HEK293 (cell line): ENCODE measurements at regions not wholly inside any gene's neighbourhood (a gene's known extent, or its start where the extent isn't known, plus 50 kb on each side); places are given as distances from the start of the nearest gene placed in this dataset.

Experiments
- CTCF ChIA-PET: fragments of 350-600 bp; formaldehyde crosslinking; extraction: SDS; loops from one replicate; lab custom pipeline; 2021; ENCODE audit warnings: antibody characterized with exemption; lab: Yijun Ruan, JAX
- POLR2A ChIA-PET: fragments of 300-600 bp; formaldehyde crosslinking; extraction: SDS; loops from one replicate; lab custom pipeline; 2020; ENCODE audit warnings: antibody characterized with exemption, inconsistent platforms; lab: Yijun Ruan, JAX
- H3K27ac ChIP-seq: fragments of 200-500 bp; sonication (Bioruptor generic); 2 replicates; pipeline ENCODE4 v1.5.1; 2014; ENCODE audit warnings: low read depth, low read length, control low read depth, inconsistent platforms; ENCODE audit errors: extremely low read depth
- H3K36me3 ChIP-seq, 2 experiments: fragments of 200-500 bp in 1 of 2; sonication (Bioruptor generic) in 1 of 2; 1 replicate in 1 of 2; 2 replicates in 1 of 2; pipeline ENCODE4 v1.5.1; 2014 to 2017; ENCODE audit warnings: inconsistent platforms in 2 of 2, low read length in 2 of 2; ENCODE audit not compliant: control insufficient read depth in 2 of 2, insufficient read depth in 1 of 2
- H3K4me1 ChIP-seq: fragments of 200-500 bp; sonication (Bioruptor generic); 2 replicates; pipeline ENCODE4 v1.5.1; 2014; ENCODE audit warnings: mild to moderate bottlenecking, low read length, inconsistent platforms; ENCODE audit not compliant: control insufficient read depth, insufficient read depth
- H3K4me3 ChIP-seq: 2 replicates; pipeline ENCODE4 v1.5.1; 2011; ENCODE audit warnings: low read depth, mild to moderate bottlenecking, control low read depth, low read length, moderate library complexity
- H3K9me3 ChIP-seq: fragments of 200-500 bp; sonication (Bioruptor generic); 2 replicates; pipeline ENCODE4 v1.5.1; 2014; ENCODE audit warnings: low read depth, low read length, inconsistent platforms; ENCODE audit not compliant: control insufficient read depth, insufficient read depth
- GFI1B ChIP-seq: fragments of 450-650 bp; formaldehyde crosslinking; IDR thresholded peaks from 2 replicates; pipeline ENCODE4 v1.5.1; 2016; ENCODE audit warnings: missing biosample characterization, missing genetic modification characterization
- GLIS1 ChIP-seq: fragments of 450-650 bp; formaldehyde crosslinking; IDR thresholded peaks from 2 replicates; pipeline ENCODE4 v1.5.1; 2016; ENCODE audit warnings: missing biosample characterization, missing genetic modification characterization
- GLIS2 ChIP-seq: fragments of 450-650 bp; formaldehyde crosslinking; IDR thresholded peaks from 2 replicates; pipeline ENCODE4 v1.5.1; 2016; ENCODE audit warnings: missing biosample characterization, missing genetic modification characterization
- HOXC10 ChIP-seq: sonication (generic); formaldehyde crosslinking; IDR thresholded peaks from 2 replicates; pipeline ENCODE4 v1.8.1; 2023; ENCODE audit warnings: mild to moderate bottlenecking, missing genetic modification reagents
- MEIS1 ChIP-seq: sonication (generic); formaldehyde crosslinking; IDR thresholded peaks from 2 replicates; pipeline ENCODE4 v1.8.1; 2022; ENCODE audit warnings: missing genetic modification reagents, mild to moderate bottlenecking, borderline replicate concordance
- OVOL3 ChIP-seq: fragments of 450-650 bp; formaldehyde crosslinking; IDR thresholded peaks from 2 replicates; pipeline ENCODE4 v1.5.1; 2016; ENCODE audit warnings: missing biosample characterization, missing genetic modification characterization
- SP7 ChIP-seq: fragments of 450-650 bp; formaldehyde crosslinking; IDR thresholded peaks from 2 replicates; pipeline ENCODE4 v1.5.1; 2016; ENCODE audit warnings: missing biosample characterization, missing genetic modification characterization
- ZBTB1 ChIP-seq: fragments of 450-650 bp; formaldehyde crosslinking; IDR thresholded peaks from 2 replicates; pipeline ENCODE4 v1.5.1; 2016; ENCODE audit warnings: missing biosample characterization, missing genetic modification characterization
- ZBTB10 ChIP-seq: fragments of 450-650 bp; formaldehyde crosslinking; IDR thresholded peaks from 2 replicates; pipeline ENCODE4 v1.5.1; 2016; ENCODE audit warnings: missing biosample characterization, missing genetic modification characterization
- ZBTB20 ChIP-seq: fragments of 450-650 bp; formaldehyde crosslinking; IDR thresholded peaks from 2 replicates; pipeline ENCODE4 v1.5.1; 2016; ENCODE audit warnings: missing biosample characterization, missing genetic modification characterization
- ZFP3 ChIP-seq: fragments of 450-650 bp; formaldehyde crosslinking; IDR thresholded peaks from 2 replicates; pipeline ENCODE4 v1.5.1; 2016; ENCODE audit warnings: low read depth, missing biosample characterization, missing genetic modification characterization
- ZFP37 ChIP-seq: fragments of 450-650 bp; formaldehyde crosslinking; IDR thresholded peaks from 2 replicates; pipeline ENCODE4 v1.5.1; 2016; ENCODE audit warnings: missing biosample characterization, missing genetic modification characterization
- ZIC2 ChIP-seq: fragments of 450-650 bp; formaldehyde crosslinking; IDR thresholded peaks from 2 replicates; pipeline ENCODE4 v1.5.1; 2016; ENCODE audit warnings: missing biosample characterization, missing genetic modification characterization
- ZNF175 ChIP-seq: fragments of 450-650 bp; formaldehyde crosslinking; IDR thresholded peaks from 2 replicates; pipeline ENCODE4 v1.5.1; 2016; ENCODE audit warnings: missing biosample characterization, missing genetic modification characterization
- ZNF221 ChIP-seq: fragments of 450-650 bp; formaldehyde crosslinking; IDR thresholded peaks from 2 replicates; pipeline ENCODE4 v1.5.1; 2017; ENCODE audit warnings: missing biosample characterization, missing genetic modification characterization, borderline replicate concordance
- ZNF280C ChIP-seq: fragments of 450-650 bp; formaldehyde crosslinking; IDR thresholded peaks from 2 replicates; pipeline ENCODE4 v1.5.1; 2016; ENCODE audit warnings: missing biosample characterization, missing genetic modification characterization
- ZNF404 ChIP-seq: fragments of 450-650 bp; formaldehyde crosslinking; IDR thresholded peaks from 2 replicates; pipeline ENCODE4 v1.5.1; 2017; ENCODE audit warnings: missing biosample characterization, missing genetic modification characterization
- ZNF423 ChIP-seq: fragments of 450-650 bp; formaldehyde crosslinking; IDR thresholded peaks from 2 replicates; pipeline ENCODE4 v1.5.1; 2016; ENCODE audit warnings: missing biosample characterization, missing genetic modification characterization
- ZNF513 ChIP-seq: fragments of 450-650 bp; IDR thresholded peaks from 2 replicates; pipeline ENCODE4 v1.5.1; 2018; ENCODE audit warnings: missing biosample characterization, missing genetic modification characterization
- ZNF529 ChIP-seq: fragments of 450-650 bp; formaldehyde crosslinking; IDR thresholded peaks from 2 replicates; pipeline ENCODE4 v1.5.1; 2017; ENCODE audit warnings: missing genetic modification characterization, missing biosample characterization; ENCODE audit not compliant: insufficient replicate concordance
- ZNF530 ChIP-seq: fragments of 450-650 bp; formaldehyde crosslinking; IDR thresholded peaks from 2 replicates; pipeline ENCODE4 v1.5.1; 2016; ENCODE audit warnings: low read depth, missing biosample characterization, missing genetic modification characterization
- ZNF560 ChIP-seq: fragments of 450-650 bp; formaldehyde crosslinking; IDR thresholded peaks from 2 replicates; pipeline ENCODE4 v1.5.1; 2017; ENCODE audit warnings: missing biosample characterization, missing genetic modification characterization, borderline replicate concordance
- ZNF571 ChIP-seq: fragments of 450-650 bp; formaldehyde crosslinking; IDR thresholded peaks from 2 replicates; pipeline ENCODE4 v1.5.0; 2017; ENCODE audit warnings: missing biosample characterization, missing genetic modification characterization
- ZNF596 ChIP-seq: fragments of 450-650 bp; IDR thresholded peaks from 2 replicates; pipeline ENCODE4 v1.5.0; 2018; ENCODE audit warnings: missing biosample characterization, mild to moderate bottlenecking, missing genetic modification characterization, moderate library complexity
- ZNF654 ChIP-seq: fragments of 450-650 bp; formaldehyde crosslinking; IDR thresholded peaks from 2 replicates; pipeline ENCODE4 v1.5.1; 2016; ENCODE audit warnings: low read depth, missing biosample characterization, missing genetic modification characterization
- ZNF76 ChIP-seq: fragments of 450-650 bp; formaldehyde crosslinking; IDR thresholded peaks from 2 replicates; pipeline ENCODE4; 2016; ENCODE audit warnings: low read depth, missing biosample characterization, missing genetic modification characterization, borderline replicate concordance
- ZSCAN4 ChIP-seq: fragments of 450-650 bp; formaldehyde crosslinking; IDR thresholded peaks from 2 replicates; pipeline ENCODE4 v1.5.1; 2017; ENCODE audit warnings: missing biosample characterization, missing genetic modification characterization

GRCh38 chr5:84602371-84602771, 217.7 kb upstream of the EDIL3 start (continued):
- TF ChIP-seq ZNF513 (no peak), ZBTB10 (tag by site-specific recombination) (no peak), OVOL3 (no peak), GFI1B (tag by site-specific recombination) (no peak), HOXC10 (CRISPR knock-in tag) (no peak)
- TF ChIP-seq, all 188 proteins: peak for 0

GRCh38 chr5:84599964-84600363, 215.3 kb upstream of the EDIL3 start:
- Histone ChIP-seq H3K4me1 (no peaks in the 10 kb centered on the region), H3K36me3 (no peaks in the 10 kb centered on the region), H3K4me3 (no peak overlapping the region), H3K9me3 (no peaks in the 10 kb centered on the region), H3K27ac (no peak overlapping the region)
- ChIA-PET POLR2A (interaction anchor here (0.5 kb wide), 1 partner anchor 143 kb away, joined by 4 read pairs; no protein-coding TSS in a partner anchor), CTCF (no interaction called here)
- TF ChIP-seq ZNF596 (tag by site-specific recombination) (no peak), MEIS1 (CRISPR knock-in tag) (no peak)

GRCh38 chr5:84597904-84598303, 213.2 kb upstream of the EDIL3 start:
- H3K4me3 ChIP-seq: no peak overlapping the region
- CTCF ChIA-PET: no interaction called here
- H3K4me1 ChIP-seq: no peaks in the 10 kb centered on the region
- POLR2A ChIA-PET: no interaction called here
- no peaks in the 10 kb centered on the region for H3K9me3 ChIP-seq
- TF ChIP-seq ZFP3 (tag by site-specific recombination): no peak
- no peak for TF ChIP-seq ZNF76 (tag by site-specific recombination)
- no peak for TF ChIP-seq ZSCAN4 (tag by site-specific recombination)
- TF ChIP-seq ZFP37 (tag by site-specific recombination): no peak
- TF ChIP-seq ZBTB1 (tag by site-specific recombination): no peak
- no peak for TF ChIP-seq ZNF530 (tag by site-specific recombination)
- TF ChIP-seq ZNF423: no peak
- no peak for TF ChIP-seq ZNF175 (tag by site-specific recombination)
- no peak for TF ChIP-seq ZNF571 (tag by site-specific recombination)
- no peak for TF ChIP-seq GLIS2 (tag by site-specific recombination)
- TF ChIP-seq ZNF529 (tag by site-specific recombination): no peak
- no peak for TF ChIP-seq SP7 (tag by site-specific recombination)
- no peak for TF ChIP-seq ZNF654 (tag by site-specific recombination)
- TF ChIP-seq ZNF404 (tag by site-specific recombination): no peak
- no peak for TF ChIP-seq ZNF221 (tag by site-specific recombination)
- TF ChIP-seq ZIC2: no peak
- TF ChIP-seq ZNF280C (tag by site-specific recombination): no peak
- TF ChIP-seq ZNF560 (tag by site-specific recombination): no peak
- TF ChIP-seq ZBTB20 (tag by site-specific recombination): no peak
- TF ChIP-seq GLIS1 (tag by site-specific recombination): no peak
- H3K27ac ChIP-seq: no peak overlapping the region
- H3K36me3 ChIP-seq: no peaks in the 10 kb centered on the region
